ENCODE measurements at regions not wholly inside any gene's neighbourhood (a gene's known extent, or its start where the extent isn't known, plus 50 kb on each side); places are given as distances from the start of the nearest gene placed in this dataset.

DNA sequence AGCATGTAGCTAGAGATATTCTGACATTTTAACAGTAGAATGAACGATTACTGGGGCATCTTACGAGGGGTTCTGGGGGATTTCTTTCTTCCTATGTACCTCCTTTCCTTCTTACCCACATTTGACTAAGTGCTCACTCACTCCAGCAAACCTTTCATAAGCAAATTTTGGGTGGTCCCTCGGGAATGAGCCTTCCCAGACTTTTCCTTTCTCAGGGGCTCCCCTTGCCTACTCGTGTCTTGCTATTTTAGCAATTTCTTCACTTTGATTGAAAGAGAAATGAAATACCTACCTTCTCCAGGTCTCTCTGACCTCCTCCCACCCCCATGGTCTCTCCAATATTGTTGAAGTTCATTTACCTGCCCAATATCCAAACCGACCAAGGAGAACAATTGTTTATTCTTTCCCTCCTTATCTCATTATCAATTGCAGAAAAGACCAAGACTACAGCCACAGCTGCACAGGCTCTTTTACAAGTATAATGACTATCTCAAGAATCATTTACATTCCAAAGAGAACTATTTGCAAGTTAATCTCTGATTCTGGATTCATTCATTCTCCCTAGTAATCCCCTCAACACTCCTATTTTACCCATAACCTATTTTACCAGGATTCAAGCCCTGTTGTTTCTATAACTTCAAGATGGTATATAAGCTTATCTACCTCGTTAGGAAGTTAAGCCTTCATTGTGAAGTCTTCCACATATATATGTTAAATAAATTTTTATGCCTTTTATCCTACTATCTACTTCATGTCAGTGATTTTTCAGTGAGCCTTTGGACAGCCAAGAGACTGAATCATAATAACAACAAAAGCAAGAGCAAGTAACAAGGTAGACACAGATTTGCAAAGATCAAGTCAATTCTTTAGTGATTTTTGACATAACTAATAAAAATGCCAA lies 480.6 kb downstream of the IPMK start:
- Histone ChIP-seq H3K27me3 (no peaks in the 10 kb centered on the region), H3K9ac (no peak overlapping the region), H3K4me2 (no peak overlapping the region), H3K27ac (no peak overlapping the region), H3K9me3 (no peaks in the 10 kb centered on the region), H3K4me3 (no peak overlapping the region), H3K36me3 (no peaks in the 10 kb centered on the region), H4K20me1 (no peaks in the 10 kb centered on the region), H3K4me1 (no peaks in the 10 kb centered on the region)
- TF ChIP-seq Cebpa-rat (IDR thresholded peaks at IDR 0.05): no peak

DNA sequence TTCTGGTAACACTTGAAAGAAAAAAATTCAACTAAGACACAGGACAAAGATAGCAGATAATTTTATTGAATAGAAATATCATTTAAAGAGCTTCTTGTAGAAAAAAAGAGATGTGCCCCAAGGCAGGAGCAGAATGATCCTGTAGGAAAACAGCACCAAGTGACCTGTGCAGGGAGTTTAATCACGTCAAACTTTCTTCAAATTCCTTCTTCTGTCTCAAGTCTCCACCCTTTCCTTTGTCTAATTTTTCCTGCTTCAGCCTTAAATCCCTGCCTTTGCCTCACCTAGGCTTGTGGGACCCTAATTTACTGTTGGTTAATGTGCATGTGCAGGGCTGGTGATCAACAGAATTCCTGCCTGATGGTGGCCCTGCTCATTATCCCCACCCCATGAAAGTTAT lies 481.4 kb downstream of the IPMK start:
- Histone ChIP-seq H4K20me1 (no peaks in the 10 kb centered on the region), H3K9ac (no peak overlapping the region), H3K27me3 (no peaks in the 10 kb centered on the region), H3K4me1 (no peaks in the 10 kb centered on the region), H3K36me3 (no peaks in the 10 kb centered on the region), H3K9me3 (no peaks in the 10 kb centered on the region), H3K4me3 (no peak overlapping the region), H3K4me2 (no peak overlapping the region), H3K27ac (no peak overlapping the region)
- no peak for TF ChIP-seq Cebpa-rat (IDR thresholded peaks at IDR 0.05)

DNA sequence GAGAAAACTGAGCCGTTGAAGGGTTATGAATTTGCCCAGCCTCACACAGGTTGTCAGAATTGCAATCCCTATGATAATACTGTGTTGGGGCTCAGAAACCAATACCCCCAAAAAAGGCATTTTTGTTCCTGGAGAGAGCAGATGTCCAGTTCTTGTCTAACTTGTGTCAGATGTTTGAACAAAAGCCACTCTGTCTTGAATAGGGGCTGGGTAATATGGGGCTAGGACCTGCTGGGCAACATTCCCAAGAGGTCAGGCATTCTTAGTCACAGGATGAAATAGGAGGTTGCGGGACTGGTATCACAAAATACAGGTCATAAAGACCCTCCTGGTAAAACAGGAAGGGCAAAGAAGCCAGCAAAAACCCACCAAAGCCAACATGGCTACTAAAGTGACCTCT lies 482.1 kb downstream of the IPMK start:
- Histone ChIP-seq H4K20me1 (no peaks in the 10 kb centered on the region), H3K4me3 (no peak overlapping the region), H3K27me3 (no peaks in the 10 kb centered on the region), H3K36me3 (no peaks in the 10 kb centered on the region), H3K9me3 (no peaks in the 10 kb centered on the region), H3K4me2 (no peak overlapping the region), H3K4me1 (no peaks in the 10 kb centered on the region), H3K9ac (no peak overlapping the region), H3K27ac (no peak overlapping the region)
- no peak for TF ChIP-seq Cebpa-rat (IDR thresholded peaks at IDR 0.05)

DNA sequence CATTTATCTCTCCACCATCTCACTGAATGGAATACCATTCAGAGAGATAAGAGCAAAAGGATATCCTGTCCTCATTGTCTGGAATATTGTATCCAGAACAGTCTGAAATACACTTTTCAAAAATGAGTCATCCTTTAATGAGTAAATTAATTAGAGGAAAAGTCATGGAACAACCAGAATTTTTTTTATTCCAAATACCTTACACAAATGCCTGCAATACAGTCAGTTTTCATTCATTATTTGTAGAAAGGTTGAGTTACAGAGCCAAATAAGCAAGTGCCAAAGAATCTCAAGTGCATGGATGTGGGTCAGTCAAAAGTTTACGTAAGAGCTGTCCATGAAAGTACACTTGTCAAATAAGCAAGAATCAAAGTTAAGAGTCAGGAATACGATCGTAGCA lies 482.6 kb downstream of the IPMK start:
- Histone ChIP-seq H3K4me2 (no peak overlapping the region), H4K20me1 (no peaks in the 10 kb centered on the region), H3K27ac (no peak overlapping the region), H3K4me1 (no peaks in the 10 kb centered on the region), H3K36me3 (no peaks in the 10 kb centered on the region), H3K27me3 (no peaks in the 10 kb centered on the region), H3K9me3 (no peaks in the 10 kb centered on the region), H3K9ac (no peak overlapping the region), H3K4me3 (no peak overlapping the region)
- TF ChIP-seq Cebpa-rat (IDR thresholded peaks at IDR 0.05): no peak

DNA sequence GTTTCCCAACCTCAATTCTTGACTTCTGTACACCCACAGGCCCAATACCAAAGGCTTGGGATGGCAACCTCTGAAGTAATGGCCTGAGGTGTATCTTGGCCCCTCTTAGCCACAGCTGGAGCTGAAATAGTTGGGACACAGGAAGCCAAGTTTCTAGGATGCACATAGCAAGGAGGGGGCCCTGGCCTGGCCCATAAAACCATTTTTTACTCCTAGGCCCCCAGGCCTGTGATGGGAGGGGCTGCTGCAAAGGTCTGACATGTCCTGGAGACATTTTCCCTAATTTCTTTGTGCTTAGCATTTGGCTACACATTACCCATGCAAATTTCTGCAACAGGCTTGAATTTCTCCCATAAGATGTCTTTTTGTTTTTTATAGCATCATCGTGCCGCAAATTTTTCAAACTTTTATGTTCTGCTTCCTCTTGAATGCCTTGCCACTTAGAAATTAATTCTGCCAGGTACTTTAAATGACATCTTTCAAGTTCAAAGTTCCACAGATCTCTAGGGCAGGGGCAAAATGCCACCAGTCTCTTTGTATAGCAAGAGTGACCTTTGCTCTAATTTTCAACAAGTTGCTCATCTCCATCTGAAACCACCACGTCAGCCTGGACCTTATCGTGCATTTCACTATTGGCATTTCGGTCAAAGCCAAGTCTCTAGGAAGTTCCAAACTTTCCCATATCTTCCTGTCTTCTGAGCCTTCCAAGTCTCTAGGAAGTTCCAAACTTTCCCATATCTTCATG lies 490.8 kb downstream of the IPMK start:
- H3K27ac ChIP-seq: no peak overlapping the region
- TF ChIP-seq Cebpa-rat (IDR thresholded peaks at IDR 0.05): no peak
- H3K4me3 ChIP-seq: no peak overlapping the region
- H3K4me2 ChIP-seq: no peak overlapping the region
- H3K36me3 ChIP-seq: no peaks in the 10 kb centered on the region
- H3K9me3 ChIP-seq: peaks cover 13% of the 10 kb centered on the region
- H3K27me3 ChIP-seq: no peaks in the 10 kb centered on the region
- no peaks in the 10 kb centered on the region for H3K4me1 ChIP-seq
- no peaks in the 10 kb centered on the region for H4K20me1 ChIP-seq
- H3K9ac ChIP-seq: no peak overlapping the region

DNA sequence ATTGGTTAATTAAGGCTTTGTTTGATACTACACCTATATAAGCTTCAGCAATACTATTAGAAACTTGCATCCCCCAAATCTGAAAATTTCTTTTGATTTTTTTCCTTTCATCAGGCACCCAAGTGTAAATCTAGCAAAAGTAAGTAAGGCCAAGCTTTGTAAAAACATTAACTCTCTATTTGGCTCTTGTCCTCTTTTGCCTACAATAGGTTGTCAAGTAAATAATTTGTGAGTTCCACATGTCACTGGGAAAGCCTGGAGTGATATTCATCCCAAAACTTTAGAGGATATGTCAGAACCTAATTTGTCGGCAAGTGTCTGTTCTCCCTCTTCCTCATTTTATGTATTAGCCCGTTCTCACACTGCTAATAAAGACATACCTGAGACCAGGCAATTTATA lies 492.4 kb downstream of the IPMK start:
- no peaks in the 10 kb centered on the region for H4K20me1 ChIP-seq
- no peak overlapping the region for H3K27ac ChIP-seq
- no peak overlapping the region for H3K4me3 ChIP-seq
- H3K27me3 ChIP-seq: no peaks in the 10 kb centered on the region
- H3K36me3 ChIP-seq: no peaks in the 10 kb centered on the region
- no peak for TF ChIP-seq Cebpa-rat (IDR thresholded peaks at IDR 0.05)
- H3K9me3 ChIP-seq: peaks cover 13% of the 10 kb centered on the region
- no peaks in the 10 kb centered on the region for H3K4me1 ChIP-seq
- no peak overlapping the region for H3K9ac ChIP-seq
- no peak overlapping the region for H3K4me2 ChIP-seq

DNA sequence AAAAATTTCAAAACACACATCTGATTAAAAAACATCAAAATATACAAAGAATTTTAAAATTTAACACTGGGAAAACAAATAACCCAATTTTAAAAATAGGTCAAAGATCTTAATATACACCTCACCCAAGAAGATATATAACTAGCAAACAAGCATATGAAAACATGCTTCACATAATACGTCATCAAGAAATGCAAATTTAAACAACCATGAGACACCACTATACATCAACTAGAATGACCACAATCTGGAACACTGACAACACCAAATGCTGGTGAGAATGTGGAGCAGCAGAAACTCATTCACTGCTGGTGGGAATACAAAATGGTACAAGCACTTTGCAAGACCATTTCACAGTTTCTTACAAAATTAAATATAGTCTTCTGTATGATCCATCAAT lies 498.4 kb downstream of the IPMK start:
- no peaks in the 10 kb centered on the region for H3K27me3 ChIP-seq
- no peaks in the 10 kb centered on the region for H3K9me3 ChIP-seq

DNA sequence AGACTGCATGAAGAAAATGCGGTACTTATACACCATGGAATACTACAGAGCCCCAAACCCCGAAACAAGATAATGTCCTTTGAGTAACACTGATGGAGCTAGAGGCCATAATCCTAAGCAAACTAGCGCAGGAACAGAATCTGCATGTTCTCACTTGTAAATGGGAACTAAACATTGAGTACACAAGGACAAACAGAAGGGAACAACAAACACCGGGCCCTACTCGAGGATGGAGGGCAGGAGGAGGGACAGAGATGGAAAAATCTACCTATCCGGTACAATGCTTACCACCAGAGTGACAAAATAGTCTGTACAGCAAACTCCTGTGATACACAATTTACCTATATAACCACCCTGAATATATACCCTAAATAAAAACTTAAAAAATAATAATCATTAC lies 507.9 kb downstream of the IPMK start:
- Histone ChIP-seq H3K4me2 (no peak overlapping the region), H3K36me3 (no peaks in the 10 kb centered on the region), H3K9ac (no peak overlapping the region), H3K9me3 (no peaks in the 10 kb centered on the region), H3K4me1 (no peaks in the 10 kb centered on the region), H4K20me1 (no peaks in the 10 kb centered on the region), H3K4me3 (no peak overlapping the region), H3K27me3 (no peaks in the 10 kb centered on the region), H3K27ac (no peak overlapping the region)
- no peak for TF ChIP-seq Cebpa-rat (IDR thresholded peaks at IDR 0.05)

More for the DNA sequence above, 498.4 kb downstream of the IPMK start:
- TF ChIP-seq Cebpa-rat (IDR thresholded peaks at IDR 0.05): no peak
- Histone ChIP-seq H3K4me1 (no peaks in the 10 kb centered on the region), H4K20me1 (no peaks in the 10 kb centered on the region), H3K36me3 (no peaks in the 10 kb centered on the region), H3K4me2 (no peak overlapping the region), H3K4me3 (no peak overlapping the region), H3K27ac (no peak overlapping the region), H3K9ac (no peak overlapping the region)

DNA sequence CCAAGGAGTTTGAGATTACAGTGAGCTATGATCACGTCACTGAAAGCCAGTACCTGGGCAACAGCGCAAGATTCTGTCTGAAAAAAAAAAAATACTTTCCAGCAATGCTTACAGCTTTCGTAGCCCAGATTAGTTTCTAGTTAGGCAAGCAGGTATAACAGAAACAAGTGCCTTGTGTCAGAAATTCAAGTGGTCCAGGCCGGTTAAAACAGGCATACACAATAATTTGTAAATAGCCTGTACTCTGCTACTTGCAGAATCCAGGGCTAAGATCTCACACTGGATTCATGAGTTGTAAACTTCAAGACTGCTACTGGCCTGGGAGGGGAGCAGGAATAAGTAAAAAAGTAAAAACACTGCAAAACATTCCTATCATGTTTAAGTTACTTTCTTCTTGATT lies 512.9 kb downstream of the IPMK start:
- no peaks in the 10 kb centered on the region for H4K20me1 ChIP-seq
- no peak overlapping the region for H3K27ac ChIP-seq
- no peaks in the 10 kb centered on the region for H3K36me3 ChIP-seq
- H3K4me1 ChIP-seq: no peaks in the 10 kb centered on the region
- no peak for TF ChIP-seq Cebpa-rat (IDR thresholded peaks at IDR 0.05)
- no peaks in the 10 kb centered on the region for H3K27me3 ChIP-seq
- no peak overlapping the region for H3K4me2 ChIP-seq
- H3K9ac ChIP-seq: no peak overlapping the region
- H3K9me3 ChIP-seq: no peaks in the 10 kb centered on the region
- H3K4me3 ChIP-seq: no peak overlapping the region

DNA sequence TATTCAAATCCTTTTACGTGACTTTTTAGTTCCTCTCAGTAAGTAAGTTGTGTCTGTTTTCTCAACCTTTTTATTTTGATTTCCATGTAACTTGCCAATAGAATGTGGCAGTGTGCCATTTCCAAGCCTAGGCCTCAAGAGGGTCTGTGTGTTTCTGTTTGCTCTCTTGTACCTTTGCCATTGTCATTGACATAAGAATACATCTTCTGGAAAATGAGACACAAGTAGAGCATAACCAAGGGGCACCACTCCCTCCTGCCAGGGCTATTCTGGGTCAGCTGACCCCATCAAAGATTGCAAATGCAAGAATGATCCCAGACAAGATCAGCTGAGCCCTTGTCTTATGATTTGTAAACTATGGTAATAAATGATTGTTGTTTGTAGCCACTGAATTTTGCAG lies 524.0 kb downstream of the IPMK start:
- no peak for TF ChIP-seq Cebpa-rat (IDR thresholded peaks at IDR 0.05)
- no peak overlapping the region for H3K4me3 ChIP-seq
- H3K9me3 ChIP-seq: no peaks in the 10 kb centered on the region
- no peak overlapping the region for H3K27ac ChIP-seq
- H3K4me1 ChIP-seq: no peaks in the 10 kb centered on the region
- no peak overlapping the region for H3K9ac ChIP-seq
- H3K4me2 ChIP-seq: no peak overlapping the region
- H3K36me3 ChIP-seq: no peaks in the 10 kb centered on the region
- no peaks in the 10 kb centered on the region for H3K27me3 ChIP-seq
- H4K20me1 ChIP-seq: no peaks in the 10 kb centered on the region

All from BLaER1 (cell line).